COLO668 (cell line): ENCODE measurements at regions not wholly inside any gene's neighbourhood (a gene's known extent, or its start where the extent isn't known, plus 50 kb on each side); places are given as distances from the start of the nearest gene placed in this dataset.
"Not testable (repeated sequence)": the region's sequence is repeated elsewhere in the genome, so short reads cannot be mapped to it uniquely, and the experiment has no call there.

ENCODE experiments used
- DNase-seq: peaks from one replicate; lab custom pipeline; 2025; ENCODE audit not compliant: unreplicated experiment; lab: John Stamatoyannopoulos, UW

GRCh38 chr5:124892185-124892848 is 145.9 kb upstream of the ZNF608 start:
- DNase-seq: no peak

DNA sequence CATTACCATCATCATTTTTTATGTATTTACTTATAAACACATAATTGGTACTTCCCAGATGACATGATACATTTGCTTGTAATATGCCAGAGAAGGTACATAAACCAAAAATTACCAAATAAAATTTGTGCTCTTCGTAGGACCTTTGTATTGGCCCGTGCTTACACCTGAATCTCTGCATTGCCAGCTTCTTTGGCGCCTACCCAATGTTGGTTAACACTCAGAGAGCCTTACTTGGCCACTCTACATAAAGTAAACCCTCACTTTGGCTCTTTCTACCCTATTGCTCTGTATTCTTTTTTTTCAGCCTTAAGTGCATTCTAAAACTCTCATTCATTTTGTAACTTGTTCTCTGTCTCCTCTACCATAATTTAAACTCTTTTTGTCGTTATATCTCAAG is 148.1 kb upstream of the ZNF608 start:
- no peak for DNase-seq

DNA sequence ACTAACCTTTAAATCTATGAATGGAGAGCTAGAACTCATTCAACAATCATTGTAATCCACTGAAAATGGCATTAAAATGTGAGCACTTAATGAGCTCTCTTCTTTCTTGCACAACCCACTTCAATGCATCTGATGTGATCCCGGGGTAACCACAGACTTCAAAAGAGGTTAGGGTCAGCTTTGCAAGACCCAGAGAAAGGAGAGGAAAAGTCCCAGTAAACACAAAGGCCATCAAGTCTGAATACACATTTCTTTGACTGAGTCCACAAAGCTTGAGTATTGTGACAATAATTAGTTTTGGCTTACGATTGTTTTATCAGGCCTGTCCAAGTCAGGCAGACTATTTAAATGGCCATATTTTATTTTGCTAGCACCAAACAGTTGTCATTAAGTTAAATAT is 148.8 kb upstream of the ZNF608 start:
- no peak for DNase-seq

- DNase-seq: no peak
These were observed 154.6 kb upstream of the ZNF608 start for GRCh38 chr5:124901081-124901480.

DNA sequence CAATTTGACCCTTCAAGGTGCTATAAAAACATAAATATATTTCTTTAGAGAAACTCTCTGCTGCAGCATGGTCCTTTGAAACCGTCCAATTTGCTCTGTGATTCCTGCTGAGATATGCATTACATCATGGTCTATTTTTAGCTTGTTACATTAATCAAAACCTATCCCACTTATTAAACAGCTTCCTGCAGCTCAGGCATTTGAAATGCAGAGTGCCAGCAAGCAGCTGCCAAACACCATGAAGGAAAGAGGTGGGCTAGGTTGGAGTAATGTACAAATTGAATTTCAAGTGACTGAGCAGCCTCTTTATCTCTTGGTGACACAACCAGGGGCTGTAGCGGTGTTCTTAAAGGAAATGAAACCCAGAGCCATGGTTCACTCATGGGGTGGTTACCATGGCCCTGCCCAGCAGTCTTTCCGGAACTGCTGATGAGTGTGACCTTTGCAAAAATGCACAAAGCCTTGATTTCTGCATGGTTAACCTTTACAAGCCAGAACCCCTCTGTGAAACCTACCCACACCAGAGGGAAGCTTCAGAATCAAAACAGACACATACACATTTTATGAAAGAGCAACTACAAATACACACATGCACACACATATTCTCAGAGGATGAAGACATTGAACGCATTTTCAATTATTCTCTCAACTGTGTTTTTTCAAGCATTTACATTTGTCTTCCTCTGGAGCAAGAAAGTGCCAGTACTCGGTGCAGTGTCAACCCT is 155.8 kb upstream of the ZNF608 start:
- DNase-seq: peak; percentile 17

DNA sequence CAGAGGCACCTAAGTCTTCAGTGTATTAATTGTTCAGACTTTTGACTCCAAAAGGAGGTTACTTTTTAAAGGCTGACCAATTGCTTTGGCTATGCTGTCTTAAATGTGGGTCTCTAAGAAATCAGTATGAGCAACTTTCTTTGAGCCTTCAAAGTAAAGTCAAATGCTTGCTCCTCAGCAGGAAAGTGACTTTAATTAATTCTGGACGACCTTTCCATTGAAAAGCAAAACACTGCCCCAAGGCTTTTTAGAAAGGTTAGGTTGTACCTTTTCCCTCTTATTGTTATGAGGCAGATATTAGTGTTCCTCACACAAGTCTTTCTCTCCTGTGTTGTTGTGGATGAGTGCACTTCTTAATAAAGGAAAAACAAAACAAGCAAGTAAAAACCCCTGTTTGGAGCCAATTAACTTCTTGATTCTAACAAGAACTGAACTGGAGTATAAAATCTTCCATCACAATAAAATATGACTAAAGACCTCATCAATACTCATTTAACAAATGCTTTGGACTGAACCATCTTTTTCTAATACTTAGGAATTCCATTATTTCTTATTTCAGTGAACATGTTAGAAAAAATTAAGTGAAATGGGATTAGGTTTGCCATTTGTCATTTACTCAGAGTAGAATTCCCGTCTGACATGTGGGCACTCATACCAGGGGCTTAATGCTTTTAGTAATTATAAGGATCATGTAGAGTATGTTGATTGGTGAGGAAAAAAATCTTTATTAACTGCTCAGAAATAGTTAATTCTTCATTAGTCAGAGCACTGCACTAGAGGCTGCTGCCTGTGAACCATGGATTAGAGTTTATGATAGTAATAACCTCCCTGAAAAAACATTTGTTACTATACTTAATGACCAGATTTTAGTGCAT is 159.1 kb upstream of the ZNF608 start:
- DNase-seq: no peak

DNA sequence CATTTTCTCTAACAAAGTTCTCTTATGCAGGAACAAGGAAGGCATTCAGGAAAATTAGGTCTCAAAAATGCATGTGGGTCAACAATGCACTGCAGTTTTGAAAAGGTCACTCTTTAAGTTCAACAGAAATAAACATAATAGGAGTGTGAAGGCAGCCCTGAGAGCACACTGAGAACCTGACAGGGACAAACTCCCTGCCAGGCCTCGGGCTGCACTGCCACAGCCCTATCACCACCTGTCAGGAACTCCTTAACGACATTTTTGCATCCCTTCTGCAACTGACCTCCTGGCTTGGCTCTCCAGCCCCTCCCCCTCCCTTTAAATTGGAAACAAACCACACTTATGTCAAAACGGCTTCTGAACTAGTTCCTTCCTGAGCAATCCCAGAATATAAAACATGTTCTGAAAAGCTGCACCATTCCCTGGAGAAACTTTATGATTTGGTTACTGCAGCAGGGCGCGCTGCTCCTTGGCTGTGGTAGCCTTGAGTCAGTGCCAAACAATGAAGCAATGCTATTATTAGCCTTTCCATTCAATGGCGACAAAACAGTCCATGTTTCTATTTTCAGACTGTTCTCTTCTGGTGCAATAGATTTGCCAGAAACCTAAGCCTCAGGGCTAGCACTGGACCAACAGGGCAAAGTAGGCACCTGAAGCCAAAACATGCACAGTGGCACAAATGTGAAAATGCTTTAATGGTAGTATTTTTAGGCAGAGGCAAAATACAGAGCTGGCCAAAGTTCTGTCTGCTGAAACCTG is 160.1 kb upstream of the ZNF608 start:
- DNase-seq: peak; percentile 28

DNA sequence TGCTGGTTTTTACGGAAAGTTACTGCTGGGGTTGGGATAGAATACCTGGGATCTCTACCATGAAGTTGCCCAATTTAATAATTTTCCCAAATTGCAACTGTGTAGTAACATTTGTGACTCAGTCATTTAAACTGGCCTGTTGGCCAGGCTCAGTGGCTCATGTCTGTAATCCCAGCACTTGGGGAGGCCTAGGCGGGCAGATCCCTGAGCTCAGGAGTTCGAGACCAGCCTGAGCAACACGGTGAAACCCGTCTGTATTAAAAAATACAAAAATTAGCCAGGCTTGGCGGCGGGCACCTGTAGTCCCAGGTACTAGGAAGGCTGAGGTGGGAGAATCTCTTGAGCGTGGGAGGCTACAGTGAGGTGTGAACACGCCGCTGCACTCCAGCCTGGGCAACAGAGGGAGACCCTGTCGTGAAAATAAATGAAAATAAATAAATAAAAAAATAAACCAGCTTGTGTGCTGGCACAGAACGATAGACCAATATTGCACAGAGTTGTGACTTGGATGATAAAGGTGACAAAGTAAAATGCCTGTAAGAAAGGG is 160.7 kb upstream of the ZNF608 start:
- no peak for DNase-seq

DNA sequence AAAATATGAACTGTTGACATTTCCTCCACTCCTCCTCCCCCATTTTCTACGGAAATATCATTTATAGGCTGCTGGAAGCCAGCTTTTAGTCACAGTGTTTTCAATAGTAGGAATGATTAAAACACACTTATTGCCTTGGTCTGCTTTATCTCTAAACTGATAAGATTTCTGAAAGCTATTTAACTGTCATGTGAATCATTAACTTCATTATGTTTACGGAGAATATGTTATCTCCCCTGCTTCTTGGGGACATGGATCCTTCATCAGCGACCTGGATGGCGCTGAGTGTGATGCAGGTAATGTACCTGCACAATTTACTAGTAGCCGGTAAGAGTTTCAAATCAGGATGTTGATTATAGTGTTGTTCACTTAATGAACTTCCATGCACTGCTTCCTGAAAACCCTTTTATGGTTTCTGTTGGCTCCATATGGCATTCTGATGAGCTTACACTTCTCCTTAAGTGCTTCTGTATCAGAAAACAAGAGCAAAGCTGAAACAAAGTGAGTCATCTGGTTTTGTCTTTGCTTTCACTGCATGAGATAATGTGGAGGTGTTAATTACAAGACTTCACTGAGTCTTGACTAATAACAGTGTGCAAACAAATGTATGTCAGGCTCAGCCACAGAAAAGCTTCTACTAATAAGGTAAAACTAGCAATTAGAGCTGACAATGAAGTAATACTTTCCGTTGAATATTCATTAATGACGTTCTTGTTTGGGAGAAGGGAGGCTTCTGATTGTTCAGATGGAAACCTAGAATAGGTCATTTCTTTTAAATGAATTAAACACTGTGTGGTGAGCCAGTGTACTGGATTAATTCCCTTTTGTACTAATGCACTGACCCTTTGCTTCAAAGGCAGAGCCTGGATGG is 162.4 kb upstream of the ZNF608 start:
- peak; percentile 17 for DNase-seq

DNA sequence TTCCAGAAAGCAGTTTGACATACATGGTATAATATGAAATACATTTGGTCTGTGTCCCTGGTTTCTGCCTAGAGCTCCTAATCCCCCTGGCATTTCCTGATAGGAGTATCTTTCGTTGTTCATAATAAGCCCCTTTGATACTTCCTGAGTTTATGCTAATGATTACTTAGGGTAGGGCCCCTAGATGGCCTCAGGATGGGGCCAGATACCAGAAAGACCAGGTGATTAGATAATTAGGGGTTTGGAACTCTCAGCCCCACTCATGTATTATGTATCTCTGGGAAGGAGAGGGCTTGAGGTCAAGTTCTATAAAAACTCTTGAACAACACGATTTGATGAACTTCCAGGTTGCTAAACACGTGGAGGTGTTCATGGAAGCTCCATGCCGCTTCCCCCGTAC is 163.3 kb upstream of the ZNF608 start:
- no peak for DNase-seq

DNA sequence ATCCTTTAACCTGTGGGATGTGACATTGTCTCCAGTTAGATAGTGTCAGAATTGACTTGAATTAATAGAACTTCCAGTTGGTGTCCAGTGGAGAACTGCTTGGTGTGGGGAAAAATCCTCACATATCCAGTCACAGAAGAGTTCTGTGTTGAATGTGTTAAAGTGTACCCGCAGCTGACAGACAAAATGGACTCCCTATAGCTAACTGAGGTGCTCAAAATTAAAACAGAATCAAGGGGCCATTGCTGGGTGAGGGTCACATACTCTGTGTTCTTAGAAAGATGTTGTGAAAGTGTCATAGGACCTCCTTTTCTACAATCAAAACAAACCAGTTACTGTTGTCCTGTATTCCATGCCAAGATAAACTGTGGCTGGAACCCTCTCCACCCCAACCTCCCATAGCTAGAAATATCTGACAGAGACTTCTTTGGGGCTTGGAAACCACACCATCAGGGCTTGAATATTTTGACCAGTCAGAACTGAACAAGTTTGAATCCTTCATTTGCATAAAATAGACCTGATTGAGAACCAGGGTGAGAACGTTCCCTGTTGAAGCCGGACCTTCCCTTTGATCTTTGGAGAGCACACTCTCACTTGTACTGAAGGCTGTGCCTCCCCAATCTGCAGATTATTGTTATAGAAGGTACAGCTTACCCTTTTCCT is 164.0 kb upstream of the ZNF608 start:
- no peak for DNase-seq

DNA sequence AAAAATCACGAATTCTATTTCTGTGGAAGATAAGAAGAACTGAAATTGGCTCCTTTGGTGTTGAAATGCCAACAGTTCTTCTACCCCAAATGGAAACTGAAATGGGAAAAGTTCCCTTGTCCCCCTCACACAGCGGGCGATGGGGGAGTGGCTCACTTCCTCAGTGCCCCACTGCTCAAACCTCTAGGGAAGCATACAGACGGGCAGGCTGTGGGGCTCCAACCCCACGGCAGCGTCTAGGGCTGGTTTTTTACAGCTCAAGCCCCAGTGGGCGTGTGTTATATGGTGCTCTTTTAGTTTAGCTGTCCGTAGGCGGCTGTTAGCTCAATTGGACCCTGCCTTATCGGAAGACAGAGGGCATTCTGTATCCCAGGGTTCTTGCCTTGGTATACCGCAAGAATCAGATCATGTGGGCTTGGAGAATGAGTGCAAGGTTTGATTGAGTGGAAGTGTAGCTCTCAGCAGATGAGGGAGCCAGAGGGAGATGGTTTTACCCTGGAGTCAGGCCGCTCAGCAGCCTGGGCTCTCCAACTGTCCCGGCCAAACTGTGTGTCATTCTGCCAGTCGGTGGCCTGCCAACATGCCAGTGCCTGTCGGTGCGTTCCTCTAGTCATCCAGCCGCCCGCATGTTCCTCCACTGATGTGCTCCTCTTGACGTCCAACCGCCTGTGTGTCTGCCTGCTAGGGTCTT is 166.3 kb upstream of the ZNF608 start:
- no peak for DNase-seq

- DNase-seq: no peak
These were observed 166.9 kb upstream of the ZNF608 start for GRCh38 chr5:124913329-124913653.

DNA sequence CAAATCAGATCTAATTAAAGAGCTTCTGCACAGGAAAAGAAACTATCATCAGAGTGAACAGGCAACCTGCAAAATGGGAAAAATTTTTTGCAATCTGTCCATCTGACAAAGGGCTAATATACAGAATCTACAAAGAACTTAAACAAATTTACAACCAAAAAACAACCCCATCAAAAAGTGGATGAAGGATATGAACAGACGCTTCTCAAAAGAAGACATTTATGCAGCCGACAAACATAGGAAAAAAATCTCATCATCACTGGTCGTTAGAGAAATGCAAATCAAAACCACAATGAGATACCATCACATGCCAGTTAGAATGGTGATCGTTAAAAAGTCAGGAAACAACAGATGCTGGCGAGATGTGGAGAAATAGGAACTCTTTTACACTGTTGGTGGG is 169.9 kb upstream of the ZNF608 start:
- not testable (repeated sequence) for DNase-seq

DNA sequence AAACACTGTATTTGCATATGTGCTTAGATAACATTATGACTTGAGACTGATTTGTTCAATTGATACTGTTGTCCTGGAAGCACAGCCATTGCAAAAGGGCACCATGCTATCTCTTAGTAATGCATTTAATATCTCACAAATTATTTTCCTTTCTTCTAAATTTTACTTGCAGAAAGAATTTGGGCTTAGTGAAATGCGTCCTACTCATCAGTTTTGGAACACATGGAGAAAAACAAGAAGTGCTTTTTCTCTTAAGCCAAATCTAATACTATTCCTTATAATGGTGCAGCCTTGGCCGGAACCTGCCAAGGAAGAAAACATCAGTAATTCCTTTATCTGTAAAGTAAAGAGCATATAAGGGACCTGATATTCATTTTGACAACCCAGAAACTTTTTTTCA is 172.2 kb upstream of the ZNF608 start:
- DNase-seq: no peak

- DNase-seq: no peak
These were observed 172.6 kb upstream of the ZNF608 start for GRCh38 chr5:124919076-124919475.

DNA sequence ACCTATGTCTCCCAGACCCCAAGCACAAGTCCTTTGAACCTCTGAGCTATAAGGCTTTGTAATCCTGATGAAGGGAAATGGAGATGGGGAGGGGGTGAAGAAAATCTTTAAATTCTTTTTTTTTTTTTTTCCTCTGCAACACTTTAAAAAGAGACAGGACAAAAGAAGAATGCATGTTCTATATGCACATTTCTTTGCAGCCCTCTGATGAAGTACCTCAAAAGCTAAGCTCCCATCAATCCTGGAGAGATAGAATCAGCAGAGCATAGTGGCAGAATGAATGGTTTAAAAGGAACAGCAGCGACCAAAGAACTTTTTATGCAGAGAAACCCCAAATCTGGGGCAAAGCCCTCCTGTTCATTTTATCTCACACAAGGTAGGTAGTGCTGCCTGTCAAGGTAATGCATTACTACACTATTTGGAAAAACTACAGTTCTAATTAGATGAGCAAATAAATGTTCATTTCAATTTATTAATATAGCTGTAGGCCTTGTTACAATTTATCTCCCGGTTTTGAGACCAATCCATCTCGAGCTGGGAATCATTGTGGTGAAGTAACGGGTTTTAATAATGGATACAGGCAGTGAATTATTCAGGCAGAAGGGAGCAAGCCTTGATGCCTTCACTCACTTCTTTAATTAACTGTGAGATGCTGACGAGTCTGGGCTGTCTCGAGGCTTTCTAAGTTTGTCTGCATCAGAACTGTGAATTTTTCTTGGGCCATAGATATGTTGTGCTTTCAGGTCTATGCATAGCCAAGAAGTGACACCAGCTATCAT is 173.5 kb upstream of the ZNF608 start:
- no peak for DNase-seq
